HG03064 (cell line): ENCODE measurements at regions not wholly inside any gene's neighbourhood (a gene's known extent, or its start where the extent isn't known, plus 50 kb on each side); places are given as distances from the start of the nearest gene placed in this dataset.
"Not testable (repeated sequence)": the region's sequence is repeated elsewhere in the genome, so short reads cannot be mapped to it uniquely, and the experiment has no call there.

ENCODE experiments used
- ATAC-seq: cut with Tn5 transposase; IDR thresholded peaks from one replicate; pipeline ENCODE4 v1.9.1; 2021; ENCODE audit warnings: low read depth; ENCODE audit not compliant: unreplicated experiment

DNA sequence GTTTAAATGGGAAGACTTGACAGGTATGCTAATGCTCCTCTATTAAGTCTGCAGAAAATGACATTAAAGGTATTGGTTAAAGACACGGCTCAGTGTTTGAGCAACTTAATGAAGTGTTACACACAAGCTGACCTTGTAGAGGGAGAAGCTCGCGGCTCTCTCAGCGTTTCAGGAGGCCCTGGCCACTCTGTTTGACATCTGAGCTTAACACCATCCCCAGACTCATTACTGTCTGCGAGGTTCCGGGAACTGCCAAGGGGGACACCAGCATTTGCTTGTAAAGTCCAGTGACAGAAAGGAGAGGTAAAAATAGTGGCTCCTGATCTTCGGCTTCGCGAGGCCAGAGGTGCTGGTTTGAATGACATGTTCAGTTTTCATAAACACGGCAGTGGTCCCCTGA, 540.7 kb upstream of the CADM1 start:
- no peak for ATAC-seq

DNA sequence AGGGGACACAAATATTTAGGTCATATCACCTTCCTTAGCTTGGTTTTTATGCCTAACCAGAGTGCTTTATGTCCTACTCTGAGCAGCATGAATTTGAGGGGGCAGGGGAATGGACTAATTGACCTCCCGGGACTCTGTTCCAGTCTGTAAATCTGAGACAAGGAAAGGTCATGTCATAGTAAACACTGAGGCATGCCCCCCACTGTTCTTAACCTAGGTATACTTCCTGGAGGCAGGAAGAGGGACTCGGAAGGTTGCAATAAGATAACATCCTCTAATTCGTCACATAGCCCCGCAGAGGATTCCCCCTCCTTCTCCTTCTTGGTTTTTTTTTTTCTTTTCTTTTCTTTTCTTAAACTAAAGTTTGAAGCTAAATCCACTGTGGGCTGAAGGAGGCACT, 540.3 kb upstream of the CADM1 start:
- ATAC-seq = no peak

DNA sequence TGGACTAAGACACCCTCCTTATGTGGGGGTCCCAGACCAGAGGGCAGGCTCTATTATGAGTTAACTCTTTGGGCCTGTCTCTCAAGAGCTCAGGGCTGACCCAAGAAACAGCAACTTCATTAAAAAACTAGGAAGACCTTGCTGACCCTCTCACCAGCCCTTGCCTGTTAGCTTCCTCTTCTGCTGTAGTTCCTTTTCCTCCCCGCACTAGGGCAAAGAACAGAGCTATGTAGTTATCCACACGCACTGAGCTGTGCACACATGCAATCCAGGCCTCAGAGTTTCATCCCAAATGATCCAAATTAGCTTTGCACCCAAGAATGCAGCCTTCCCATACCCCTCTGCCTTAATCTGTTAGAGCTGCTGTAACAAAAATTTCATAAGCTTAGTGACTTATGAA, 539.6 kb upstream of the CADM1 start:
- ATAC-seq = no peak

- ATAC-seq = not testable (repeated sequence)
These were observed 538.8 kb upstream of the CADM1 start for GRCh38 chr11:116043059-116043458.

- no peak for ATAC-seq
These were observed 537.9 kb upstream of the CADM1 start for GRCh38 chr11:116042146-116042545.

DNA sequence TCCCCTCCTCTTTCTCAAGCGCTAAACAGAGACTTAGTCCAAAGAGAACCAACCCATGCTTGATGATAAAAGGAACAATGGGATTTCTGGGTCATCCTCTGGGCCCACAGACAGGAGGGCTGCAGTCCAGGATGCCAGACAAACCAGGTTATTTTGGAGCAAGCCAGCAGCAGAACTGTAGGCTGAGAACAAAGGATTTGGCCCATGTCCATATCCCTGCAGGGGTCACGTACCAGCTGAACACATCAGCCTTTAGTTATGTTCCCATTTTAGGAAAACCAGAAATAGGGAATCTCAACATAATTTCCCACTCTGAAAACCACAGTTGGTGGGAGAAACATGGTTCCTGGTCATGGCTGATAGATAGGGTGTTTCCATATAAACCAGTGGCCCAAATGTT, 533.6 kb upstream of the CADM1 start:
- no peak for ATAC-seq

GRCh38 chr11:116035977-116036376, 531.8 kb upstream of the CADM1 start:
- ATAC-seq = no peak

DNA sequence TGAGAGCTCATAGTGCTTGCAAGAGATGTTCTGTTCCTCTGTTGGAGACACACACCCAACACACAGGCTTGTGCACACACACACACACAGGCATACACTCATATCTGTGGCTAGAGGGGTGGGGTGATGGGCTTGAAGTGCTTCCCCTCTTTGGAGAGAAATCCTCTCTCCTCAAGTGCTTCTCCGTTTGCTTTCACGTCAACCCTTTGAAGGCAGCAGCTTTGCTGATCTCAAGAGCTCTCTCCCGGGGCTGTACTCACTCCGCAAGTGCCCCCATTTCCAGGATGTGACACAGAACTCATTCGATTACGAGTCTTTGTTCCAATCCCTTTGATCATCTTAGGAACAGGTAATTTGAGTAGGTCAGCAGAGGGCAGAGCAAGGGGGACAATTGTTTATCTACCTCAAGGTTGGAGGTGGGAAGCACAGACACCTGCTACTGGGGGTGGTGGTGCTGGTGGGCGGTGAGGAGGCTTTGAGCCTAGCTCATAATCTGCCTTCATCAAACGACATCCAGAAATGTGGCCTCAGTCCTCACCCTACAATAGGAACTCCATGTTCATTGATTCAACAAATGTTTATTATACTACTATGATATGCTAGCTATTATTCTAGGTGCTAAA, 529.8 kb upstream of the CADM1 start:
- ATAC-seq = no peak

- no peak for ATAC-seq
These were observed 526.6 kb upstream of the CADM1 start for GRCh38 chr11:116030697-116031331.

GRCh38 chr11:116028506-116028905, 524.3 kb upstream of the CADM1 start:
- ATAC-seq = not testable (repeated sequence)

- no peak for ATAC-seq
These were observed 495.2 kb upstream of the CADM1 start for GRCh38 chr11:115999437-115999836.

DNA sequence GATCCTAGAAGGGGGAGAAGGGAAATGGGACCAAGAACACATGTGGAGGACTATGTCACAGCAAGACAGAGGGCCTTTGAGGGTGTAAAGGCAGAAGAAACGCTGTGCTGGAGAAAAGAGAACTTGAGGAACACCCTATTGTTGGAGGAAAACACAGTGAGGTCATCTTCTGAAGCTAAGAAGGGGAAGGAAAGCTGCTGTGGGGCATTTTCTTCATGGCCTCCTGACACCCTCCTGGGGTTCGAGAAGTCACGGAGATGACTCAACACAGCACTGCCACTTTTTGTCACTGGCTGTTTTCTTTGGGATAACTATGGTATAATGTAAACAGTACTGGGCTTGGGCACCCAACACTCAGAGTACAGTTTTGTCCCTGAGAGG, 492.6 kb upstream of the CADM1 start:
- no peak for ATAC-seq

- peak; percentile 95 for ATAC-seq
These were observed 492.1 kb upstream of the CADM1 start for GRCh38 chr11:115996125-115996807.

DNA sequence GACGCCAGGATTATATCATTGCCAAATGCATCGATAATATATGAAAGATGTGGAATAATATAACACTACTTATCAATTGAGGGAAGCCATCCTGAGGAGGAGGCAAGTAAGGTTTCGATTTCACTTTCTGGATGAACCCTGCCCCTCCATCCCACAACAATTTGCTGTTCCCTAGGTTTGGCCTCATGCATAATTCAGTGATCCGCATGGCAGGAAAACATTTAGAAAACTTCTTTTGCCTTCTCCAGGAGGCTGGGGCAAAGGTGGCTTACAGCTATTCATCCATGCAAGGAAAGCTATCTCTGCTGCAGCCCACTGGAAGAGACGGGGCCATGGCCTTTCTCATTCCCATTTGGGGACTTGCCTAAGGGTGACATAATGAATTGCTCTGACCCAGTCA, 489.4 kb upstream of the CADM1 start:
- no peak for ATAC-seq

DNA sequence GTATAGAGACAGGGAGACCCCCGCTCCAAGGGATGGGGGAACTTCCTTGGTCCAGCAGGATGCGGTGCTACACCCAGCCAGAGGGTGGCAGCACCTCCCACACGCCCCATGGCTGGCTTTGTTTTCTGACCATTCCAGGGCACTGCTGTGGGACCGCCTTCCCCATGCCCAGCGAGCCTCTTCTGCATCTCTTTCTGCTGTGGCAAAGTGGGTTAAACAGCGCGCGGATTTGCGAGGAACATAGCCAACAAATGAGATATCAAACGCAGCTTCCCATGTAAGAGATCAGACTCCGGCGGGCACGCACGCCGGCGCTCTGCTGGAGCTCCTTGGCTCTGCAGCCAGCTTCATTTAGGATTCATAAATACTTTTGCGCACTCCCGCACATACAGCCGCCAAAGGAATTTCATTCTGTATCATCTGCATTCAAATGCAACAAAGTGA, 485.8 kb upstream of the CADM1 start:
- ATAC-seq = no peak

GRCh38 chr11:115985896-115986295, 481.7 kb upstream of the CADM1 start:
- no peak for ATAC-seq

- no peak for ATAC-seq
These were observed 480.0 kb upstream of the CADM1 start for GRCh38 chr11:115984228-115984627.

- no peak for ATAC-seq
These were observed 478.5 kb upstream of the CADM1 start for GRCh38 chr11:115982666-115983065.

DNA sequence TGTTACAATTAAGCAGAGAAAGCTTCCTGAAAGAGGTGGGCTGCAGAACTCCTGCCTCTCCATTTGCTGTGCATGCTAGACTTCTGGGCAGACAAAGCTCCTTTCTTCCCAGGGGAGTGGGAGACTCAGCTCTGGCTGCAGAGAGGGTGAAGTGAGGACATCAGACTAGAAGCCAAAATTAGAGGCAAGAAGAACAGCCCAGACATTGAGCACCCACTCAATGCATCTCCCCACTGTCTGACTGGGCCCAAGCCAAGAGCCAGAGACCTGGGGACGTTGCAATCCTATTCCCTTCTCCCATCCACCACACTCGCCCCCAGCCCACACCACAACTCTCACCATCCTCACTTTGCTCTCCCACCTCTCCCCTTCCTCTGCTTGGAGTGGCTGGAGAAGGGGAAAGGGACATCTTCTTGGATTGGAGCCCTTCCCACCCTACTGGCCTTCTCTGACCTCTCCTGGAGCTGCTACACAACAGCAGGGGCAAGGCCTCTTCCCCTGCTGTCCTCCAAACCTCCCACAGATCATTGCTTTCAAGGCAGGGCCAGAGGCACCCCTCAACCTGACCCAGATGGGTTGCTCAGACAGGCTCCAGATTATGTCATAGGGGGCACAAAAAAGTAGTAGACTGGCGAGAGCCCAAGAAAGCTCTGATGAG, 477.7 kb upstream of the CADM1 start:
- ATAC-seq = no peak

DNA sequence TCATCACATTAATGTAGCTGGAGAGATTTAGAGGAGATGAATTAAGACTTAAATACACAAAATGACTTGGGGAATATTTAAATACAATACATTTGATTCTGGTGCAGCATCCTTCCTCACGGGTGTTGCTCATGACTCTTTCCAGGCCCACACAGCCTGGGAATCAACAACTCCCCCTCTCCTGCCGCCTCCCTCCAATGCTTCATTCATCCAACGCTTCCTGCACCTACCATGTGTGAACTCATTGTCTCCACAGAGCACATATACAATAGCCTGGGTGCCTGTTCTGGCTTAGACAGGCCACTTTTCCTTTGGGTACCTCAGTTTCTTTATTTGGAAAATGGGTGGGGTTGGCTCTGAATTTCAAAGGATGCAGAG, 476.9 kb upstream of the CADM1 start:
- no peak for ATAC-seq

DNA sequence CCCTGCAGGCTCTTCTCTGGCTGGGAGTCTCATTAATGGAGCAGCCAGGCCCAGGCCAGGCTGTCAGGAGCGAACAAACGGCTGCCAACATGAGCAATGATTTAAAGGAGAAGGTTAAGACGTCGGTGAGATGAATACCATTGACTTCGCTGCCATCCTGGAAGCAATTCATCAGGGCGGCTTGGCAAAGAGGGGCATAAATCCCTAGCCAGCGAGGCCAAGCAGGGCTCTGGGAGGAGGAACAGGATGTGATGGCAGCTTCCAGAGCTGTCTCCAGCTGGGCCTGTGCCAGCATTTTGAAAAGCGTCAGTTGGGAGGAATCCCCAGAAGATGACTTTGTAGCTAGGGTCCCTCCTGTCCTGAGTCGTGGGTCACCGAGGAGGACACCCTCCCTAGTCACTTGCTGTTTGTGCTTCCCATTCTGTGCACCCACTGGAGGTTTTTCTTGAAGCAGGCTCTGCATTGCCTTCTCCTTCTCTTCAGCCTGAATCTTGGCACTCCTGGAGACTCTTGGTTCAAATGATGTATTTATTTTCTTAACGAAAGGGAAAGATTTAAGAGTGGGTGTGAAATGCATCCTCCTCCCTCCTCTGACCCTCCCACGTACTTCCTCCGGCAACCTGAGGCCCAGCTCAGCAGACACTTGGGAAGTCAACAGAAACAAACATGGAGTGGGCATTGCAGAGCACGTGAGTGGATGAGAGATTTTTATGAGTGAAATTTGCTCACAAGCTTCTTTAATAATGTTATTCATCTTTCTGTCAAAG, 476.3 kb upstream of the CADM1 start:
- no peak for ATAC-seq
